ENCODE measurements at regions not wholly inside any gene's neighbourhood (a gene's known extent, or its start where the extent isn't known, plus 50 kb on each side); places are given as distances from the start of the nearest gene placed in this dataset.

DNA sequence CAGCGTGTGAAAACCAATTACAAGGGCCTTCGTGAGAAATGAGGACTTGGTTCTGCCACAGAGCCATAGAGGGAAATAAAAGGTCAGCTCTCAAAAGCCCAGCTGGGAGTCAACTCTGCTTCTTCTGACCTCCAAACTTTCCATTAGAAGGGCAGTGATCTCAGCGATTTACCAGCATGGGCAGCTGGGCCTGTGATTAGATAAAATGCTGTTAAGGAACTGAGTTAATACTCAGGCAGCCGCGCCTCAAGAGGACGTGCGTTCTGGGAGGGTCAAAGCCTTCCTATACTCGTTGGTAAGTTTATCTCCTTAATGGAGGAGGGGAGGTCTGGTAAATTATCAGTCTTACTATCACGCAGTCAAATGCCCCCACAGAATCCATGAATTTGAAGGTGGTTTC is 480.2 kb upstream of the ERCC4 start:
- Histone ChIP-seq H3K9me3 (ENCODE audit: low read depth) (no peaks in the 10 kb centered on the region), H3K27me3 (no peaks in the 10 kb centered on the region), H3K4me1 (ENCODE audit: insufficient read depth) (peaks cover 11% of the 10 kb centered on the region), H4K20me1 (ENCODE audit: insufficient read depth, poor library complexity, severe bottlenecking) (no peaks in the 10 kb centered on the region), H3K9me2 (replicated peaks; ENCODE audit: insufficient read depth) (no peaks in the 10 kb centered on the region), H3K36me3 (replicated peaks; ENCODE audit: insufficient read depth, low read depth) (no peaks in the 10 kb centered on the region), H3K27ac (no peak overlapping the region), H2AFZ (no peak overlapping the region), H3K79me2 (no peaks in the 10 kb centered on the region), H3K4me3 (no peak overlapping the region), H3K4me2 (no peak overlapping the region)
- TF ChIP-seq EZH2phosphoT487 (IDR thresholded peaks at IDR 0.05; ENCODE audit: low read depth, severe bottlenecking, unreplicated experiment) (no peak), EZH2 (IDR thresholded peaks at IDR 0.05; ENCODE audit: borderline replicate concordance) (no peak)
- TF ChIP-seq, protein P1, sequence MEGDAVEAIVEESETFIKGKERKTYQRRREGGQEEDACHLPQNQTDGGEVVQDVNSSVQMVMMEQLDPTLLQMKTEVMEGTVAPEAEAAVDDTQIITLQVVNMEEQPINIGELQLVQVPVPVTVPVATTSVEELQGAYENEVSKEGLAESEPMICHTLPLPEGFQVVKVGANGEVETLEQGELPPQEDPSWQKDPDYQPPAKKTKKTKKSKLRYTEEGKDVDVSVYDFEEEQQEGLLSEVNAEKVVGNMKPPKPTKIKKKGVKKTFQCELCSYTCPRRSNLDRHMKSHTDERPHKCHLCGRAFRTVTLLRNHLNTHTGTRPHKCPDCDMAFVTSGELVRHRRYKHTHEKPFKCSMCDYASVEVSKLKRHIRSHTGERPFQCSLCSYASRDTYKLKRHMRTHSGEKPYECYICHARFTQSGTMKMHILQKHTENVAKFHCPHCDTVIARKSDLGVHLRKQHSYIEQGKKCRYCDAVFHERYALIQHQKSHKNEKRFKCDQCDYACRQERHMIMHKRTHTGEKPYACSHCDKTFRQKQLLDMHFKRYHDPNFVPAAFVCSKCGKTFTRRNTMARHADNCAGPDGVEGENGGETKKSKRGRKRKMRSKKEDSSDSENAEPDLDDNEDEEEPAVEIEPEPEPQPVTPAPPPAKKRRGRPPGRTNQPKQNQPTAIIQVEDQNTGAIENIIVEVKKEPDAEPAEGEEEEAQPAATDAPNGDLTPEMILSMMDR (IDR thresholded peaks at IDR 0.05; ENCODE audit: poor library complexity) = no peak
- WGBS (ENCODE audit: low lambda C conversion rate, missing lambda C conversion rate) = 41% methylated on average over 9 of the region's 9 CpGs
- DNase-seq (ENCODE audit: low spot score) = peak; percentile 12

DNA sequence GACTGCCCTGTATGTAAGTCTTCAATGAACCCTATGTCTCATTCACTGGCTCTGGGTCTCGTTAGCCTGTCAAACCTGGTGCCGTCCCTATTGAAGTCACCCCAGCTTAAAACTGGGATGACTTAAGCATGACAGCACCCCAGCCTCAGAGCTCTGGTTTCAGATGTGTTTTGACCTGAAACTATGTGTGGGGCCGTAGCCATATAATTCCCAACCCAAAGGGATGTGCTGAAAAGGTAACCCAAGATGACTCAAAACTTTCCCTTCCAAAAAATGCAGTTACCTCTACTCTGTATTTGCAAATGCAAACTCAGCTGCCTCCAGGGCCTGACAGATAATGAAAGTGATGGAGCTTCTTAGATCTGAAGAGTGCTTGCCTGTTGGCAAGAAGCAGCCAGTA is 478.3 kb upstream of the ERCC4 start:
- Histone ChIP-seq H3K79me2 (no peaks in the 10 kb centered on the region), H3K9me2 (replicated peaks; ENCODE audit: insufficient read depth) (no peaks in the 10 kb centered on the region), H3K27me3 (no peaks in the 10 kb centered on the region), H3K36me3 (replicated peaks; ENCODE audit: insufficient read depth, low read depth) (no peaks in the 10 kb centered on the region), H3K4me3 (no peak overlapping the region), H3K4me2 (no peak overlapping the region), H4K20me1 (ENCODE audit: insufficient read depth, poor library complexity, severe bottlenecking) (no peaks in the 10 kb centered on the region), H3K27ac (no peak overlapping the region), H2AFZ (no peak overlapping the region), H3K4me1 (ENCODE audit: insufficient read depth) (no peaks in the 10 kb centered on the region), H3K9me3 (ENCODE audit: low read depth) (no peaks in the 10 kb centered on the region)
- TF ChIP-seq EZH2phosphoT487 (IDR thresholded peaks at IDR 0.05; ENCODE audit: low read depth, severe bottlenecking, unreplicated experiment) (no peak), EZH2 (IDR thresholded peaks at IDR 0.05; ENCODE audit: borderline replicate concordance) (no peak)
- TF ChIP-seq, protein P1 (IDR thresholded peaks at IDR 0.05; ENCODE audit: poor library complexity) = no peak
- 76% methylated on average over 3 of the region's 3 CpGs for WGBS (ENCODE audit: low lambda C conversion rate, missing lambda C conversion rate)
- DNase-seq (ENCODE audit: low spot score) = no peak

DNA sequence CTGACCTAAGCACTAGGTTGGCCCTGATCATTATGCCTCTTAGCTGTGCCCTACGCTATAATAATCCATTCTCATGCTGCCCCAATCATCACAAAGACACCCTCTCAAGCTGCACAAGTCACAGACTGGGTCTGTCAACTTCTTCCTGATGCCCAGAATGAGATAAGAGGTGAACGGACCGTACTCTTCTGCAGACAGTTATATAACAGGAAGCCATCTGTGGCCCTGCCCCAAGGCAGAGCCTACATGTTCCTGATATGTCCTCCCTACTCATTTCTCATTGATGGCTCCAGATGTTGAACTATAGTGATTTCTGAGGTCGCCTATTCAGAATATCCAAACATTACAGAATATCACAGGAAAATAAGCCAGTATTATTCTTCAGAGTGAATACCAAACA is 471.6 kb upstream of the ERCC4 start:
- Histone ChIP-seq H3K9me3 (ENCODE audit: low read depth) (no peaks in the 10 kb centered on the region), H3K36me3 (replicated peaks; ENCODE audit: insufficient read depth, low read depth) (no peaks in the 10 kb centered on the region), H2AFZ (no peak overlapping the region), H3K4me3 (no peak overlapping the region), H3K9me2 (replicated peaks; ENCODE audit: insufficient read depth) (no peaks in the 10 kb centered on the region), H3K27ac (no peak overlapping the region), H3K4me2 (no peak overlapping the region), H3K79me2 (no peaks in the 10 kb centered on the region), H4K20me1 (ENCODE audit: insufficient read depth, poor library complexity, severe bottlenecking) (no peaks in the 10 kb centered on the region), H3K4me1 (ENCODE audit: insufficient read depth) (no peaks in the 10 kb centered on the region), H3K27me3 (no peaks in the 10 kb centered on the region)
- TF ChIP-seq EZH2phosphoT487 (IDR thresholded peaks at IDR 0.05; ENCODE audit: low read depth, severe bottlenecking, unreplicated experiment) = no peak
- TF ChIP-seq EZH2 (IDR thresholded peaks at IDR 0.05; ENCODE audit: borderline replicate concordance) = no peak
- TF ChIP-seq, protein P1 (IDR thresholded peaks at IDR 0.05; ENCODE audit: poor library complexity) = no peak
- WGBS (ENCODE audit: low lambda C conversion rate, missing lambda C conversion rate) = 68% methylated on average over 4 of the region's 4 CpGs
- DNase-seq (ENCODE audit: low spot score) = no peak

DNA sequence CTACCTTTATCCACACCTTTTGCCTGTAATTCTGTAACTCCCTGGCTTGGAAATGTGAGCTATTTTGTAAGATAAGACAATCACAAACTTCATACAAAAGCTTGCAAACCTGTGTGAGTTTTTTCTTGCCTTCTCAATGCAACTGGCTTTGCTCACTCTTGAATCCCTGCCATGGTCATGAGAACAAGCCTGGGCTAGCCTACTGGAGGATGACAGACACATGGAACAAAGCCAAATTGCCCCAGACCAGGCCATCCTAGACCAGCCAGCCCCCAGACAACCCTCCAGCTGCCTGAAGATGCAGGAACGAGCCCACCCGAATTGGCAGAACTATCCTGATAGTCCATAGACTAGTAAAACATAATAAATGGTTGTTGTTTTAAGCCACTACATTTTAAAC is 466.6 kb upstream of the ERCC4 start:
- no peaks in the 10 kb centered on the region for H3K36me3 ChIP-seq (replicated peaks; ENCODE audit: insufficient read depth, low read depth)
- H2AFZ ChIP-seq = no peak overlapping the region
- WGBS (ENCODE audit: low lambda C conversion rate, missing lambda C conversion rate) = 78% methylated on average over 2 of the region's 2 CpGs
- no peaks in the 10 kb centered on the region for H3K27me3 ChIP-seq
- H3K9me2 ChIP-seq (replicated peaks; ENCODE audit: insufficient read depth) = no peaks in the 10 kb centered on the region
- peak; percentile 8 for DNase-seq (ENCODE audit: low spot score)
- no peaks in the 10 kb centered on the region for H4K20me1 ChIP-seq (ENCODE audit: insufficient read depth, poor library complexity, severe bottlenecking)
- TF ChIP-seq EZH2phosphoT487 (IDR thresholded peaks at IDR 0.05; ENCODE audit: low read depth, severe bottlenecking, unreplicated experiment) (no peak), EZH2 (IDR thresholded peaks at IDR 0.05; ENCODE audit: borderline replicate concordance) (no peak)
- TF ChIP-seq, protein P1 (IDR thresholded peaks at IDR 0.05; ENCODE audit: poor library complexity) = no peak
- no peak overlapping the region for H3K4me2 ChIP-seq
- H3K27ac ChIP-seq = no peak overlapping the region
- H3K79me2 ChIP-seq = no peaks in the 10 kb centered on the region
- H3K9me3 ChIP-seq (ENCODE audit: low read depth) = no peaks in the 10 kb centered on the region
- no peak overlapping the region for H3K4me3 ChIP-seq
- H3K4me1 ChIP-seq (ENCODE audit: insufficient read depth) = no peaks in the 10 kb centered on the region

All from hepatocyte (in vitro differentiated cells).